D721Med (cell line): ENCODE measurements at regions not wholly inside any gene's neighbourhood (a gene's known extent, or its start where the extent isn't known, plus 50 kb on each side); places are given as distances from the start of the nearest gene placed in this dataset.
"Not testable (repeated sequence)": the region's sequence is repeated elsewhere in the genome, so short reads cannot be mapped to it uniquely, and the experiment has no call there.

Source experiments
- DNase-seq: peaks from one replicate; pipeline ENCODE4 v3.0.0; 2011; ENCODE audit warnings: low spot score; ENCODE audit not compliant: insufficient read length
- FAIRE-seq: peaks from 2 replicates; lab custom pipeline; 2011; peaks lifted over from hg19 to GRCh38; lab: Jason Lieb, UNC
- CTCF ChIP-seq: IDR thresholded peaks from 2 replicates; pipeline ENCODE4 v1.5.1; 2012; ENCODE audit warnings: mild to moderate bottlenecking, control low read depth; ENCODE audit not compliant: insufficient read depth; ENCODE audit errors: missing control alignments

- DNase-seq: no peak
- FAIRE-seq: no peak
- TF ChIP-seq CTCF: no peak
These were observed 173.3 kb downstream of the FAM76B start for GRCh38 chr11:95616256-95616804.

GRCh38 chr11:95611827-95612226 lies 177.8 kb downstream of the FAM76B start:
- TF ChIP-seq CTCF: no peak
- FAIRE-seq (no peak), DNase-seq (no peak)

GRCh38 chr11:95610185-95610584 lies 179.4 kb downstream of the FAM76B start:
- not testable (repeated sequence) for FAIRE-seq, DNase-seq

GRCh38 chr11:95608093-95608492 lies 181.5 kb downstream of the FAM76B start:
- TF ChIP-seq CTCF: no peak
- FAIRE-seq: no peak
- DNase-seq: no peak

- no peak for TF ChIP-seq CTCF
- no peak for DNase-seq
- FAIRE-seq: no peak
These were observed 182.8 kb downstream of the FAM76B start for GRCh38 chr11:95606824-95607223.

- DNase-seq (no peak), FAIRE-seq (no peak)
- no peak for TF ChIP-seq CTCF
These were observed 184.2 kb downstream of the FAM76B start for GRCh38 chr11:95605271-95605940.

- TF ChIP-seq CTCF: no peak
- DNase-seq (no peak), FAIRE-seq (peak; percentile 29)
These were observed 189.5 kb downstream of the FAM76B start for GRCh38 chr11:95599959-95600586.
